ENCODE measurements at regions not wholly inside any gene's neighbourhood (a gene's known extent, or its start where the extent isn't known, plus 50 kb on each side); places are given as distances from the start of the nearest gene placed in this dataset.

DNA sequence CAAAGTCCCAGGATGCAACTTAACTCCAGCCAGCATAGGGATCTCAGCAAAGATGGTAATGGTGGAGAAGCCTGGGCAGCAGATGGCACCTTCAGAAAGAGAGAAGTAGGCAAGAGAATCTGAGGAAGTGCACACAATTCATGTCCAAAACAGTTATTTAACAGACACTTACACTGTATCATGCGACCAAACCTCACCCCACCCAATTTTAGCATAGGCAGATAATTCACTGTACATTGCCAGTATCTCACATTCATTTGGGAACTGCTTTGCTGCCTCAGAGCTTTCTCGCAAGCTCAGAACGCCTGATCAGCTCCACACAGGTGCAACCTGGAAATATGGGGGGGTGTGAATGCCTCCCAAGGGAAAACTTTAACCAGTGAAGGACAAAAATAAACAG is 143.0 kb upstream of the MAOA start:
- Histone ChIP-seq H3K27ac (ENCODE audit: low read depth, low read length) (no peak overlapping the region), H2AK5ac (ENCODE audit: low read depth, low read length) (no peak overlapping the region), H3K4ac (replicated peaks; ENCODE audit: insufficient read length, low read depth, low read length) (no peak overlapping the region), H3K27me3 (replicated peaks in 1 of 4; ENCODE audit: control insufficient read depth in 3 of 4, extremely low read depth in 1 of 4, insufficient read depth in 3 of 4, low read length in 3 of 4) (no peaks in the 10 kb centered on the region), H3K79me2 (ENCODE audit: control insufficient read depth in 1 of 2, insufficient read depth in 2 of 2, low read length in 2 of 2) (no peaks in the 10 kb centered on the region), H4K20me1 (replicated peaks in 1 of 2; ENCODE audit: control insufficient read depth in 1 of 2, insufficient read depth in 2 of 2, low read length in 2 of 2) (no peaks in the 10 kb centered on the region), H3K79me1 (ENCODE audit: low read depth, low read length) (no peaks in the 10 kb centered on the region), H4K91ac (replicated peaks; ENCODE audit: insufficient read length, low read length) (no peak overlapping the region), H2BK15ac (ENCODE audit: low read length) (no peak overlapping the region), H3K4me2 (ENCODE audit: insufficient read depth in 1 of 2, low read depth in 2 of 2, low read length in 2 of 2) (no peak overlapping the region), H3K4me1 (replicated peaks in 1 of 4; ENCODE audit: control insufficient read depth in 3 of 4, insufficient read depth in 4 of 4, low read length in 3 of 4) (no peaks in the 10 kb centered on the region), H2AFZ (ENCODE audit: low read length) (no peak overlapping the region), H3K9me3 (ENCODE audit: insufficient read depth in 2 of 2, low read depth in 1 of 2, low read length in 1 of 2) (no peaks in the 10 kb centered on the region), H3K18ac (ENCODE audit: extremely low read depth, low read length) (no peak overlapping the region), H2BK12ac (ENCODE audit: low read depth, low read length) (no peak overlapping the region), H4K8ac (ENCODE audit: extremely low read depth, insufficient read depth, low read length) (no peak overlapping the region), H3K4me3 (ENCODE audit: extremely low read depth in 1 of 4, insufficient read depth in 2 of 4, low read depth in 3 of 4, low read length in 4 of 4) (no peak overlapping the region), H3K14ac (ENCODE audit: insufficient read length) (no peak overlapping the region), H3K23ac (ENCODE audit: insufficient read length) (no peak overlapping the region), H2BK20ac (ENCODE audit: low read length) (no peak overlapping the region), H2BK5ac (ENCODE audit: low read depth, low read length) (no peak overlapping the region), H3K56ac (replicated peaks; ENCODE audit: insufficient read length, low read depth, low read length) (no peak overlapping the region), H3K36me3 (ENCODE audit: control insufficient read depth in 2 of 4, insufficient read depth in 4 of 4, low read length in 3 of 4) (no peaks in the 10 kb centered on the region), H2BK120ac (replicated peaks; ENCODE audit: low read depth, low read length) (no peak overlapping the region), H4K5ac (ENCODE audit: insufficient read length, low read depth, low read length) (no peak overlapping the region), H3K9ac (replicated peaks in 1 of 4; ENCODE audit: extremely low read depth in 1 of 4, low read depth in 3 of 4, low read length in 3 of 4) (no peak overlapping the region), H3K23me2 (ENCODE audit: low read depth, low read length) (no peaks in the 10 kb centered on the region)
- POLR2A ChIA-PET (ENCODE audit: partially characterized antibody): no interaction called here
- CTCF ChIA-PET (ENCODE audit: partially characterized antibody): no interaction called here
- no peak for DNase-seq (ENCODE audit: low read depth in 1 of 2, low spot score in 2 of 2)
- 87% methylated on average over 3 of the region's 3 CpGs; no CpG with 5 or more reads in 1 of the 2 experiments for WGBS, 2 experiments (ENCODE audit: extremely low coverage in 1 of 2, insufficient coverage in 1 of 2, insufficient read length in 1 of 2, insufficient replicate concordance in 2 of 2, low coverage in 1 of 2, low lambda C conversion rate in 2 of 2, missing lambda C conversion rate in 1 of 2)
- no peak for FAIRE-seq
- no peak for TF ChIP-seq KDM4A (IDR thresholded peaks at IDR 0.05; ENCODE audit: low read depth, low read length, severe bottlenecking)
- TF ChIP-seq RBBP5 (IDR thresholded peaks at IDR 0.05; ENCODE audit: borderline replicate concordance, low read depth, low read length): no peak
- no peak for TF ChIP-seq CREB1 (IDR thresholded peaks at IDR 0.05)
- TF ChIP-seq HDAC6 (IDR thresholded peaks at IDR 0.05; ENCODE audit: low read depth, low read length): no peak
- no peak for TF ChIP-seq JUND (IDR thresholded peaks at IDR 0.05; ENCODE audit: low read length)
- no peak for TF ChIP-seq RFX5 (IDR thresholded peaks at IDR 0.05; ENCODE audit: borderline replicate concordance, low read depth, low read length)
- no peak for TF ChIP-seq CBX5 (IDR thresholded peaks at IDR 0.05; ENCODE audit: low read depth, low read length)
- TF ChIP-seq CTBP2 (IDR thresholded peaks at IDR 0.05; ENCODE audit: borderline replicate concordance, insufficient read depth, insufficient read length, low read length): no peak
- TF ChIP-seq EP300 (IDR thresholded peaks at IDR 0.05; ENCODE audit: borderline replicate concordance in 1 of 2, low read depth in 2 of 2, low read length in 2 of 2): no peak
